D721Med (cell line): ENCODE measurements at regions not wholly inside any gene's neighbourhood (a gene's known extent, or its start where the extent isn't known, plus 50 kb on each side); places are given as distances from the start of the nearest gene placed in this dataset.

Experiments used
- DNase-seq: peaks from one replicate; pipeline ENCODE4 v3.0.0; 2011; ENCODE audit warnings: low spot score; ENCODE audit not compliant: insufficient read length
- FAIRE-seq: peaks from 2 replicates; lab custom pipeline; 2011; peaks lifted over from hg19 to GRCh38; lab: Jason Lieb, UNC
- CTCF ChIP-seq: IDR thresholded peaks from 2 replicates; pipeline ENCODE4 v1.5.1; 2012; ENCODE audit warnings: mild to moderate bottlenecking, control low read depth; ENCODE audit not compliant: insufficient read depth; ENCODE audit errors: missing control alignments

GRCh38 chr21:29475329-29475728, 176.6 kb downstream of the BACH1 start:
- FAIRE-seq = no peak
- no peak for TF ChIP-seq CTCF
- DNase-seq = no peak

GRCh38 chr21:29477347-29477746, 178.6 kb downstream of the BACH1 start:
- FAIRE-seq = no peak

GRCh38 chr21:29477941-29478340, 179.2 kb downstream of the BACH1 start:
- TF ChIP-seq CTCF = no peak
- FAIRE-seq (no peak), DNase-seq (no peak)

More at GRCh38 chr21:29477347-29477746, 178.6 kb downstream of the BACH1 start:
- DNase-seq = no peak
- TF ChIP-seq CTCF = no peak

- DNase-seq (no peak), FAIRE-seq (no peak)
- no peak for TF ChIP-seq CTCF
Measured at GRCh38 chr21:29481081-29481480, 182.4 kb downstream of the BACH1 start.

GRCh38 chr21:29481641-29482040, 182.9 kb downstream of the BACH1 start:
- FAIRE-seq (no peak), DNase-seq (no peak)
- no peak for TF ChIP-seq CTCF

- DNase-seq (no peak), FAIRE-seq (no peak)
- TF ChIP-seq CTCF = no peak
Measured at GRCh38 chr21:29486306-29486807, 187.6 kb downstream of the BACH1 start.
